SK-MEL-5 (cell line): ENCODE measurements at regions not wholly inside any gene's neighbourhood (a gene's known extent, or its start where the extent isn't known, plus 50 kb on each side); places are given as distances from the start of the nearest gene placed in this dataset.
A peak's percentile ranks its signal among the peaks of the same experiment; 100 is the strongest.
"Not testable (repeated sequence)": the region's sequence is repeated elsewhere in the genome, so short reads cannot be mapped to it uniquely, and the experiment has no call there.

Experiments
- DNase-seq: peaks from one replicate; pipeline ENCODE4 v3.0.0-alpha.2; 2016; ENCODE audit warnings: low read depth, low spot score
- in situ Hi-C: cut with HindIII; loops from 2 replicates; pipeline ENCODE4 v1.10.0; 2016; ENCODE audit warnings: low sequenced_read_pairs, high pct_unique_total_duplicates, low pct_unique_long_range_greater_than_20kb

- in situ Hi-C loops = no loop called here
- DNase-seq = no peak
Measured at GRCh38 chr2:129488376-129488775, 491.1 kb upstream of the RAB6C start.

GRCh38 chr2:129490641-129491040, 488.8 kb upstream of the RAB6C start:
- DNase-seq = no peak
- in situ Hi-C loops = no loop called here

- DNase-seq = no peak
- in situ Hi-C loops = no loop called here
Measured at GRCh38 chr2:129491308-129491707, 488.2 kb upstream of the RAB6C start.

- in situ Hi-C loops = no loop called here
Measured at GRCh38 chr2:129492548-129492947, 486.9 kb upstream of the RAB6C start.

GRCh38 chr2:129499747-129500146, 479.7 kb upstream of the RAB6C start:
- DNase-seq = no peak
- in situ Hi-C loops = no loop called here

More at GRCh38 chr2:129492548-129492947, 486.9 kb upstream of the RAB6C start:
- DNase-seq = no peak

GRCh38 chr2:129502781-129503180, 476.7 kb upstream of the RAB6C start:
- peak; percentile 63 for DNase-seq
- in situ Hi-C loops = no loop called here

GRCh38 chr2:129504646-129505045, 474.8 kb upstream of the RAB6C start:
- in situ Hi-C loops = no loop called here
- DNase-seq = peak; percentile 33

GRCh38 chr2:129518937-129519336, 460.5 kb upstream of the RAB6C start:
- no peak for DNase-seq
- in situ Hi-C loops = no loop called here

GRCh38 chr2:129532158-129532557, 447.3 kb upstream of the RAB6C start:
- in situ Hi-C loops, DNase-seq: not testable (repeated sequence)

- in situ Hi-C loops = no loop called here
Measured at GRCh38 chr2:129548880-129549279, 430.6 kb upstream of the RAB6C start.

GRCh38 chr2:129550536-129550935, 428.9 kb upstream of the RAB6C start:
- in situ Hi-C loops = no loop called here
- DNase-seq = no peak

More at GRCh38 chr2:129548880-129549279, 430.6 kb upstream of the RAB6C start:
- DNase-seq = no peak

- in situ Hi-C loops = no loop called here
- no peak for DNase-seq
Measured at GRCh38 chr2:129554373-129554772, 425.1 kb upstream of the RAB6C start.

- no peak for DNase-seq
- in situ Hi-C loops = no loop called here
Measured at GRCh38 chr2:129559101-129559500, 420.4 kb upstream of the RAB6C start.

GRCh38 chr2:129565551-129566109, 413.8 kb upstream of the RAB6C start:
- no peak for DNase-seq
- in situ Hi-C loops = no loop called here

GRCh38 chr2:129570812-129571211, 408.7 kb upstream of the RAB6C start:
- DNase-seq, in situ Hi-C loops: not testable (repeated sequence)

GRCh38 chr2:129575431-129575830, 404.0 kb upstream of the RAB6C start:
- DNase-seq = no peak
- in situ Hi-C loops = no loop called here

GRCh38 chr2:129575880-129576279, 403.6 kb upstream of the RAB6C start:
- in situ Hi-C loops = no loop called here
- no peak for DNase-seq

- in situ Hi-C loops = no loop called here
- DNase-seq = no peak
Measured at GRCh38 chr2:129580001-129580400, 399.5 kb upstream of the RAB6C start.

- in situ Hi-C loops = no loop called here
Measured at GRCh38 chr2:129585760-129586159, 393.7 kb upstream of the RAB6C start.

More at GRCh38 chr2:129585760-129586159, 393.7 kb upstream of the RAB6C start:
- DNase-seq = no peak
